OCI-LY3 (cell line): ENCODE measurements at regions not wholly inside any gene's neighbourhood (a gene's known extent, or its start where the extent isn't known, plus 50 kb on each side); places are given as distances from the start of the nearest gene placed in this dataset.

Experiments used
- EZH2phosphoT487 ChIP-seq: fragments of 200-600 bp; shearing (Covaris generic); IDR thresholded peaks from 2 replicates; pipeline ENCODE4 v1.6.1; 2018; ENCODE audit warnings: antibody characterized with exemption, mixed run types, low read depth
- TF ChIP-seq, protein P1 (sequence below): fragments of 200-600, 300-600 bp; sonication (generic); IDR thresholded peaks from 2 replicates; pipeline ENCODE4 v1.5.1; 2014; ENCODE audit warnings: antibody characterized with exemption, low read length, low read depth

DNA sequence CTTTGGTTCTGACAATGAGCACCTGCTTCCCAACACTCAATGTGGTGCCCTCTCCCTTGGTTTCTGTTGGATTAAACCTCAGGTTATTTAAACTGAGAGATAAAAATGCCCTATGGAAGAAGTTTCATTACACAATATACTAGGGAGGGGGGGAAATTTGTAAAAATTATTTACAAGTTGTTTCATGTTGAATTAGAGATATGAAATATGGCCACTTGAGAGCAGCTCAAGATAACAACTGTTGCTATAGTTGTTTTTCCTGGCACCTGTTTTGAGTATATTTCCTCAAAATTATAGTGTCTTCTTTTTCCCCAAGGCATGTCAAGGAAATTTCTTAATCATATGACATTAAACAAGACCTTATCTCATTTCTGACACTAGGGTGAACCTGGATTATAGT lies 101.7 kb upstream of the COL6A5 start:
- TF ChIP-seq, protein P1, sequence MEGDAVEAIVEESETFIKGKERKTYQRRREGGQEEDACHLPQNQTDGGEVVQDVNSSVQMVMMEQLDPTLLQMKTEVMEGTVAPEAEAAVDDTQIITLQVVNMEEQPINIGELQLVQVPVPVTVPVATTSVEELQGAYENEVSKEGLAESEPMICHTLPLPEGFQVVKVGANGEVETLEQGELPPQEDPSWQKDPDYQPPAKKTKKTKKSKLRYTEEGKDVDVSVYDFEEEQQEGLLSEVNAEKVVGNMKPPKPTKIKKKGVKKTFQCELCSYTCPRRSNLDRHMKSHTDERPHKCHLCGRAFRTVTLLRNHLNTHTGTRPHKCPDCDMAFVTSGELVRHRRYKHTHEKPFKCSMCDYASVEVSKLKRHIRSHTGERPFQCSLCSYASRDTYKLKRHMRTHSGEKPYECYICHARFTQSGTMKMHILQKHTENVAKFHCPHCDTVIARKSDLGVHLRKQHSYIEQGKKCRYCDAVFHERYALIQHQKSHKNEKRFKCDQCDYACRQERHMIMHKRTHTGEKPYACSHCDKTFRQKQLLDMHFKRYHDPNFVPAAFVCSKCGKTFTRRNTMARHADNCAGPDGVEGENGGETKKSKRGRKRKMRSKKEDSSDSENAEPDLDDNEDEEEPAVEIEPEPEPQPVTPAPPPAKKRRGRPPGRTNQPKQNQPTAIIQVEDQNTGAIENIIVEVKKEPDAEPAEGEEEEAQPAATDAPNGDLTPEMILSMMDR: no peak
- no peak for TF ChIP-seq EZH2phosphoT487
